ENCODE measurements at regions not wholly inside any gene's neighbourhood (a gene's known extent, or its start where the extent isn't known, plus 50 kb on each side); places are given as distances from the start of the nearest gene placed in this dataset.

DNA sequence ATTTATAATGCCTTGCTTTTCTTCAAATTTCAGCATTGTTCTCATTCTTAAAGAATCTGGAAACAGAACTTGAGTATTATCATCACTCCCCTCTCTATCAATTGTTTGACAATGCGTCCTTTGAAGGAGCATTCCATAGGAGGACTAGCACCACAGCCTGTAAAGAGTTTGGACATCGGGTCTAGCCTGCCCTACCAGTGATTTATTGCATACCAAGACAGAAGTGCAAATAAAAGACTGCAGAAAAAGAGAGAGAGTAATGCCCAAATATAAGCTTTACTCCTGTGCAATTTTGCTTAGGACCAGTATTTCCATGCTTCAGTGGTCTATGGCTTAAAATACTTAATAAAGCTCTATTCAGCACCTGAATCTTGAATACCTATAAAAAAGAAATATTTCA is 55.4 kb upstream of the MAP2 start:
- H3K4me3 ChIP-seq (ENCODE audit: low read depth, low read length), result no peak overlapping the region
- TF ChIP-seq, protein P1, sequence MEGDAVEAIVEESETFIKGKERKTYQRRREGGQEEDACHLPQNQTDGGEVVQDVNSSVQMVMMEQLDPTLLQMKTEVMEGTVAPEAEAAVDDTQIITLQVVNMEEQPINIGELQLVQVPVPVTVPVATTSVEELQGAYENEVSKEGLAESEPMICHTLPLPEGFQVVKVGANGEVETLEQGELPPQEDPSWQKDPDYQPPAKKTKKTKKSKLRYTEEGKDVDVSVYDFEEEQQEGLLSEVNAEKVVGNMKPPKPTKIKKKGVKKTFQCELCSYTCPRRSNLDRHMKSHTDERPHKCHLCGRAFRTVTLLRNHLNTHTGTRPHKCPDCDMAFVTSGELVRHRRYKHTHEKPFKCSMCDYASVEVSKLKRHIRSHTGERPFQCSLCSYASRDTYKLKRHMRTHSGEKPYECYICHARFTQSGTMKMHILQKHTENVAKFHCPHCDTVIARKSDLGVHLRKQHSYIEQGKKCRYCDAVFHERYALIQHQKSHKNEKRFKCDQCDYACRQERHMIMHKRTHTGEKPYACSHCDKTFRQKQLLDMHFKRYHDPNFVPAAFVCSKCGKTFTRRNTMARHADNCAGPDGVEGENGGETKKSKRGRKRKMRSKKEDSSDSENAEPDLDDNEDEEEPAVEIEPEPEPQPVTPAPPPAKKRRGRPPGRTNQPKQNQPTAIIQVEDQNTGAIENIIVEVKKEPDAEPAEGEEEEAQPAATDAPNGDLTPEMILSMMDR (IDR thresholded peaks at IDR 0.05; ENCODE audit: borderline replicate concordance, insufficient read depth, low read depth, low read length), result no peak

DNA sequence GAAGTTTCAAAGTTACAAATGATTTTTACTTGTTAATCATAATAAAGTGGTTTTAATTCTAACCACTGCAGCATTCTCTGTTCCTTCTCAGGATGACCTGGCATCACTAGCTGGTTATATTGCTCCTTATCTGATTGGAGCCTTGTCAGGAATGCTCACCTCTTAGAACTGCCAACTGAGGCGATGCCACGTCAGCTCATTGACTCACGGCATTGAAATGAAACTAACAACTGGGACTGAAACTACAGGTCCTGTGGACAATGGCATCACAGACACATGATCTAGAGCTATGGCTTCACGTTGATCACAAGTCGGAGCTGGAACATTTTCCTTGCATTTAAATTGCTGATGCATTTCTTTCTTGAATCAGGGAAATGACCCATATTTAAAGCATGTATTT is 54.9 kb upstream of the MAP2 start:
- TF ChIP-seq, protein P1 (IDR thresholded peaks at IDR 0.05; ENCODE audit: borderline replicate concordance, insufficient read depth, low read depth, low read length), result no peak
- H3K4me3 ChIP-seq (ENCODE audit: low read depth, low read length), result no peak overlapping the region

DNA sequence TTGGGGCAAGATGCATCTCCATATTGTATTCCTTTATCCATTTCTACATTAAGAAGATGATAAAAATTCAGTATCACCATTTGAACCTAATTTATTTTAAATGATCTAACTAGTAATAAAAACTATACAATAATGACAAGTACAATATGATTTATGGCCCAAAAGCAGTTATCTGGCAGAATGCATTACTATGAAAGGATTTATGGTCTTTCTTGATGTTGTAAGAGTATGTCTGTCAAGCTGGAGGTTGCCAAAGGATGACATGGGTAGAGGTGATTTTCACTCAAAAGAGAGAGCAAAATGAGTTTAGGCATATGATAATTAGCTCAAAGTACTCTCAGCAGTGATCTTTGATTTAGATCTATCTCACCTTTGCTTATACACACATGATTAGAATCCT is 54.2 kb upstream of the MAP2 start:
- TF ChIP-seq, protein P1 (IDR thresholded peaks at IDR 0.05; ENCODE audit: borderline replicate concordance, insufficient read depth, low read depth, low read length), result no peak
- H3K4me3 ChIP-seq (ENCODE audit: low read depth, low read length), result no peak overlapping the region

DNA sequence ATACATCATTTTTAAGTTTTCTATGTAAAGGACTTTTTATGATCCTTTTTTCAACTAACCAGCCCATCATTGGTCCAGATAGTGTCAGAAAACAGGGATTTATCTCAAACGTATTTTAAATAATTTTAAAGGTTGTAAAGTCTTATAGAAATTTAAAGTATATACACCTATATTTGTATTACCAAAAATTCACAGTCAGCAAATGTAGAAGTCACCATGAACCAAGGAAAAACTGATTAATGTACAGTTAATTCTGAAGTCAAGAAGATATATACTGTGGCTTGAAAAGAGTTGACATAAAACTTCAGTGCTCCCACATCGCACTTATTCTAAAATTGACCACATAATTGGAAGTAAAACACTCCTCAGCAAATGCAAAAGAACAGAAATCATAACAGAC is 52.4 kb upstream of the MAP2 start:
- H3K4me3 ChIP-seq (ENCODE audit: low read depth, low read length), result no peak overlapping the region
- TF ChIP-seq, protein P1 (IDR thresholded peaks at IDR 0.05; ENCODE audit: borderline replicate concordance, insufficient read depth, low read depth, low read length), result no peak

All from GM12875 (cell line).